ENCODE measurements at regions not wholly inside any gene's neighbourhood (a gene's known extent, or its start where the extent isn't known, plus 50 kb on each side); places are given as distances from the start of the nearest gene placed in this dataset.

DNA sequence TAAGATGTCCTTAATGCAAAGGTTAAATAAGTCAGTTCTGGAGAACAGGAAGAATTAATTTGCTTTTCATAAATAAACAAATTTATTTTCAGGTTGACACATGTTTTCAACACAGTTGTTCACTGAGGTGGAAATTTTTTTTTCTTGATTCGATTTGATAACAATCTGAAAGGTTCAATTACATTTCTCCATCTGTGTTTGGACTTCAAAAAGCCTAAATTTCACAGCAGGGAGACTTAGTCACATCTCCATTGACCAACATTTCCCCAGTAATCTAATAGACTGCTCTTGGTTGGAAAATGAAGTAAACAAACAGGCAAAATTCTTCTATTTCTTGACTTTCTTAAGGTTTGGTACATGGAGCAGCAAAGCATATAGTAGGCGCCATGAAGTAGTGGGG, 134.9 kb upstream of the CPNE8 start:
- TF ChIP-seq, protein P1, sequence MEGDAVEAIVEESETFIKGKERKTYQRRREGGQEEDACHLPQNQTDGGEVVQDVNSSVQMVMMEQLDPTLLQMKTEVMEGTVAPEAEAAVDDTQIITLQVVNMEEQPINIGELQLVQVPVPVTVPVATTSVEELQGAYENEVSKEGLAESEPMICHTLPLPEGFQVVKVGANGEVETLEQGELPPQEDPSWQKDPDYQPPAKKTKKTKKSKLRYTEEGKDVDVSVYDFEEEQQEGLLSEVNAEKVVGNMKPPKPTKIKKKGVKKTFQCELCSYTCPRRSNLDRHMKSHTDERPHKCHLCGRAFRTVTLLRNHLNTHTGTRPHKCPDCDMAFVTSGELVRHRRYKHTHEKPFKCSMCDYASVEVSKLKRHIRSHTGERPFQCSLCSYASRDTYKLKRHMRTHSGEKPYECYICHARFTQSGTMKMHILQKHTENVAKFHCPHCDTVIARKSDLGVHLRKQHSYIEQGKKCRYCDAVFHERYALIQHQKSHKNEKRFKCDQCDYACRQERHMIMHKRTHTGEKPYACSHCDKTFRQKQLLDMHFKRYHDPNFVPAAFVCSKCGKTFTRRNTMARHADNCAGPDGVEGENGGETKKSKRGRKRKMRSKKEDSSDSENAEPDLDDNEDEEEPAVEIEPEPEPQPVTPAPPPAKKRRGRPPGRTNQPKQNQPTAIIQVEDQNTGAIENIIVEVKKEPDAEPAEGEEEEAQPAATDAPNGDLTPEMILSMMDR (IDR thresholded peaks at IDR 0.05): no peak
- TF ChIP-seq POLR2A (IDR thresholded peaks at IDR 0.05): no peak
- no peak for TF ChIP-seq POLR2AphosphoS5 (IDR thresholded peaks at IDR 0.05)
